ENCODE measurements at regions not wholly inside any gene's neighbourhood (a gene's known extent, or its start where the extent isn't known, plus 50 kb on each side); places are given as distances from the start of the nearest gene placed in this dataset.

DNA sequence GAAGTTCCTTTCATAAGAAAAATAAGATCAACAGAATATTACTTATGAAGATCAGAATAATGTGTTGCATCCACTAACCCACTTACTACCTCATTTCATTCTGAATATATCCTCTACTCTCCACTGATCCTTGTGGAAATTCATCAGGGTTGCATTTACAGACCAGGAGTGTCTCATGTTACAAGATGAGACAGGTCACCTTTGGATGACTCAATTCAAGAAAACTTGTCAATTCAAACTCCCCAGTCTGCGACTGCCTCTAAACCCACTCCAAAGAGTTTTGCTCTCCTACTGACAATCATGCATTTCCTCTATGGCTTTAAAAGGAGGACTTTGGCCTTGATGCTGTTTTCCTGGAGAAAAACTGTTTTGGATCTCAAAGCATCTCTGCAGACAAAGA is 68.4 kb downstream of the ID4 start:
- TF ChIP-seq, protein P1, sequence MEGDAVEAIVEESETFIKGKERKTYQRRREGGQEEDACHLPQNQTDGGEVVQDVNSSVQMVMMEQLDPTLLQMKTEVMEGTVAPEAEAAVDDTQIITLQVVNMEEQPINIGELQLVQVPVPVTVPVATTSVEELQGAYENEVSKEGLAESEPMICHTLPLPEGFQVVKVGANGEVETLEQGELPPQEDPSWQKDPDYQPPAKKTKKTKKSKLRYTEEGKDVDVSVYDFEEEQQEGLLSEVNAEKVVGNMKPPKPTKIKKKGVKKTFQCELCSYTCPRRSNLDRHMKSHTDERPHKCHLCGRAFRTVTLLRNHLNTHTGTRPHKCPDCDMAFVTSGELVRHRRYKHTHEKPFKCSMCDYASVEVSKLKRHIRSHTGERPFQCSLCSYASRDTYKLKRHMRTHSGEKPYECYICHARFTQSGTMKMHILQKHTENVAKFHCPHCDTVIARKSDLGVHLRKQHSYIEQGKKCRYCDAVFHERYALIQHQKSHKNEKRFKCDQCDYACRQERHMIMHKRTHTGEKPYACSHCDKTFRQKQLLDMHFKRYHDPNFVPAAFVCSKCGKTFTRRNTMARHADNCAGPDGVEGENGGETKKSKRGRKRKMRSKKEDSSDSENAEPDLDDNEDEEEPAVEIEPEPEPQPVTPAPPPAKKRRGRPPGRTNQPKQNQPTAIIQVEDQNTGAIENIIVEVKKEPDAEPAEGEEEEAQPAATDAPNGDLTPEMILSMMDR (IDR thresholded peaks at IDR 0.05; ENCODE audit: low read depth, low read length) = no peak
- DNase-seq = no peak
- H3K4me1 ChIP-seq = no peaks in the 10 kb centered on the region
- H3K9me3 ChIP-seq = no peaks in the 10 kb centered on the region
- no peaks in the 10 kb centered on the region for H3K27me3 ChIP-seq
- no peaks in the 10 kb centered on the region for H3K36me3 ChIP-seq
- H3K4me3 ChIP-seq (ENCODE audit: low read depth, low read length) = no peak overlapping the region

DNA sequence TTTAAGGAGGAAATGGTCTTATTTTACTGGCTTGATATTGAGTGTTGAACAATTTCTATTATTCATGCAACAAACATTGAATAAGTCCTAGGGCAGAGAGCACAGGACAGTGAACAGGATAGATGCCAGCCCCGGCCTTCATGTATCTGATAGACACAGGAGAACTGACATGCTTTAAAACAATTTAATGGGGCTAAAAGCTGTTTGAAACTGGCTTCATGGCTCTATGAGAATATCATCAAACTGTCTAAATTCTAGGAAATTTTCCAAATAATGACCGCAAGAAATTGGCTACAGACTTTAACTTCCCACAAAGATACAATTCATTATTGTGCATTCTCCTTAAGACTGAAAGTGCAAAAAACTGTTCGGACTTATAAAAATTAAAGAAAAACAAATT is 69.0 kb downstream of the ID4 start:
- Histone ChIP-seq H3K4me1 (no peaks in the 10 kb centered on the region), H3K9me3 (no peaks in the 10 kb centered on the region), H3K4me3 (ENCODE audit: low read depth, low read length) (no peak overlapping the region), H3K36me3 (no peaks in the 10 kb centered on the region), H3K27me3 (no peaks in the 10 kb centered on the region)
- TF ChIP-seq, protein P1 (IDR thresholded peaks at IDR 0.05; ENCODE audit: low read depth, low read length) = no peak
- DNase-seq = no peak

DNA sequence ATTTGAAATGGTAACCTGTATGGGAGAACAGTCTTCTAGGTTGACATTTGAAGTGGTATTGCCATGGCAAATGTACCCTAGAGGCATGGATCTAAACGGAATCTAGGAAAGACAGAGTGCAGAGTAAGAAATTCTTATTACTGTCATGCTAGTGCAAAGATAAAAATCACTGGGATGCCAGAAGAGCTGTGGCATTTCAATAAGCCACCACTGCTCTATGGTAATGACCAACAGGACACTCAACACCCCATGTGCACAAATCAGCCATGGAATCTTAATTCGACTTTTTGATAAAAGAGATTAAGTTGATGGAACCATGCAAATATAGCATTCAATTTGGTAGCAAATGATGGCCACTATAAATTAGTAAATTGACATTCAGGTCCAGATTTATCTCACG is 74.1 kb downstream of the ID4 start:
- Histone ChIP-seq H3K27me3 (no peaks in the 10 kb centered on the region), H3K9me3 (no peaks in the 10 kb centered on the region), H3K4me1 (no peaks in the 10 kb centered on the region), H3K36me3 (no peaks in the 10 kb centered on the region), H3K4me3 (ENCODE audit: low read depth, low read length) (no peak overlapping the region)
- TF ChIP-seq, protein P1 (IDR thresholded peaks at IDR 0.05; ENCODE audit: low read depth, low read length) = no peak
- no peak for DNase-seq

DNA sequence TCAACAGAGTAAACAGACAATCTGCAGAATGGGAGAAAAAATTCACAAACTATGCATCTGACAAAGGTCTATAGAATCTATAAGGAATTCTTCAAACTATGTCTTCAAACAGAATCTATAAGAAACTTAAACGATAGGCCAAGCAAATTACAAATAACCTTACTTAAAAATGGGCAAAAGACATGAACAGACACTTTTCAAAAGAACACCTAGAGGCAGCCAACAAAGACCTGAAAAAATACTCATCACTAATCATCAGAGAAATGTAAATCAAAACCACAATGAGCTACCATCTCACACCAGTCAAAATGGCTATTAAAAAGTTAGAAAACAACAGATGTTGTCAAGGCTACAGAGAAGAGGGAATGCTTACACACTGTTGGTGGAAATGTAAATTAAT is 81.3 kb downstream of the ID4 start:
- TF ChIP-seq, protein P1 (IDR thresholded peaks at IDR 0.05; ENCODE audit: low read depth, low read length) = no peak
- no peak for DNase-seq
- no peaks in the 10 kb centered on the region for H3K9me3 ChIP-seq
- H3K36me3 ChIP-seq = no peaks in the 10 kb centered on the region
- no peak overlapping the region for H3K4me3 ChIP-seq (ENCODE audit: low read depth, low read length)
- no peaks in the 10 kb centered on the region for H3K4me1 ChIP-seq
- no peaks in the 10 kb centered on the region for H3K27me3 ChIP-seq

DNA sequence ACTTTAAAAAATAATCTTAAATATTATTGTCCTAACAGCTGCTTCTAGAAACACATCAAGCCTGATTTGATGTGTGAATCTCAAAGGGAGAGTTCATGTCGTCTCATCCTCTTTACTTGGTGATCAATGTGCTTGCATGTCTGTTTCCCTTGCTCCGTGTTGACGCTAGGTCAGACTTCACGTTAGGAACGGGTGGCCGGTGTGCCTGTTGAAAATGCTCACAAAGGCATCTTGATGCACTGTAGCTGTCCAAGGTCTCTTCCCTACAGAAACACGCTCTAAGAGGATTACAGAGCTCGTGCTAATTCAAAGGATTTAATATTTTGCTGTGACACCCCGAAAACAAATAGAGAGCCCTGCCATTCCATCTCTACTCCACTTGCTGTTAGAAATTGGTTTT is 84.6 kb downstream of the ID4 start:
- DNase-seq = no peak
- no peaks in the 10 kb centered on the region for H3K9me3 ChIP-seq
- H3K4me3 ChIP-seq (ENCODE audit: low read depth, low read length) = no peak overlapping the region
- H3K27me3 ChIP-seq = no peaks in the 10 kb centered on the region
- no peaks in the 10 kb centered on the region for H3K36me3 ChIP-seq
- no peaks in the 10 kb centered on the region for H3K4me1 ChIP-seq
- TF ChIP-seq, protein P1 (IDR thresholded peaks at IDR 0.05; ENCODE audit: low read depth, low read length) = no peak

DNA sequence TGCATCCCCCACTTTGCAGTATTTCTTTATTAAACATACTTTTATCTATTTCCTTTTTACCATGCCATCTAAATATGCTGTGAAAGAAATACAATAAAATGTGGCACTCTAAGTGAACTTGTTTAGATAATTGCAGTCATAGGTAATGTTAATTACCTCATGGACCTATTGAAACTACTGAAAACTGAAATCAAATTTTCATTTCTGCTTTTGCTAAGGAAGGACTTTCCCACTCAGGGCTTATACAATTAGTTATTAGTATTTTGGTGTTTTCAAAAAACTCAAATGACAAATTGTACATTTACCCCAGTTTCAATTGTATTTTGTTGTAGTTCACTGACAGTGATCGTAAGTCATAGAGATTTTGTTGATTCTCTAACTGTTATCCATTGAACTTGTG is 88.4 kb downstream of the ID4 start:
- Histone ChIP-seq H3K36me3 (no peaks in the 10 kb centered on the region), H3K4me1 (no peaks in the 10 kb centered on the region), H3K4me3 (ENCODE audit: low read depth, low read length) (no peak overlapping the region), H3K9me3 (no peaks in the 10 kb centered on the region), H3K27me3 (no peaks in the 10 kb centered on the region)
- TF ChIP-seq, protein P1 (IDR thresholded peaks at IDR 0.05; ENCODE audit: low read depth, low read length) = no peak
- no peak for DNase-seq
